Thoracic aorta (tissue), 2 donors: ENCODE measurements at regions not wholly inside any gene's neighbourhood (a gene's known extent, or its start where the extent isn't known, plus 50 kb on each side); places are given as distances from the start of the nearest gene placed in this dataset.

Experiments
- ATAC-seq: fragments of 150-250 bp; one replicate; pipeline ENCODE4 v1.8.0; 2017; ENCODE audit warnings: low read depth; ENCODE audit not compliant: insufficient number of reproducible peaks, low FRiP score
- DNase-seq: peaks from one replicate; pipeline ENCODE4 v3.0.0-alpha.2; 2020; ENCODE audit warnings: low spot score
- H3K27ac ChIP-seq, 2 donors: fragments of 200-600 bp; sonication (generic); 1 replicate in 1 of 2; 2 replicates in 1 of 2; pipeline ENCODE4 v1.5.1; 2016; ENCODE audit warnings: mild to moderate bottlenecking in 2 of 2, moderate library complexity in 2 of 2
- H3K27me3 ChIP-seq: fragments of 200-600 bp; sonication (generic); replicated peaks from 2 replicates; pipeline ENCODE4 v1.6.0; 2016; ENCODE audit warnings: mild to moderate bottlenecking; ENCODE audit not compliant: insufficient read depth
- H3K36me3 ChIP-seq: fragments of 200-600 bp; sonication (generic); one replicate; pipeline ENCODE4 v1.5.1; 2016
- H3K4me1 ChIP-seq, 2 donors: fragments of 200-600 bp; sonication (generic); 1 replicate in 1 of 2; 2 replicates in 1 of 2; pipeline versions ENCODE4 v1.5.1 to v1.6.0; 2016; ENCODE audit warnings: low read depth in 2 of 2, mild to moderate bottlenecking in 1 of 2; ENCODE audit not compliant: control insufficient read depth in 1 of 2
- H3K4me3 ChIP-seq: fragments of 200-600 bp; sonication (generic); 2 replicates; pipeline ENCODE4 v1.5.1; 2016; ENCODE audit warnings: mild to moderate bottlenecking
- H3K9me3 ChIP-seq: fragments of 200-600 bp; sonication (generic); 2 replicates; pipeline ENCODE4 v1.5.1; 2016
- CTCF ChIP-seq: fragments of 200-600 bp; sonication (generic); IDR thresholded peaks from one replicate; pipeline ENCODE4 v1.5.1; 2019; ENCODE audit warnings: antibody characterized with exemption

DNA sequence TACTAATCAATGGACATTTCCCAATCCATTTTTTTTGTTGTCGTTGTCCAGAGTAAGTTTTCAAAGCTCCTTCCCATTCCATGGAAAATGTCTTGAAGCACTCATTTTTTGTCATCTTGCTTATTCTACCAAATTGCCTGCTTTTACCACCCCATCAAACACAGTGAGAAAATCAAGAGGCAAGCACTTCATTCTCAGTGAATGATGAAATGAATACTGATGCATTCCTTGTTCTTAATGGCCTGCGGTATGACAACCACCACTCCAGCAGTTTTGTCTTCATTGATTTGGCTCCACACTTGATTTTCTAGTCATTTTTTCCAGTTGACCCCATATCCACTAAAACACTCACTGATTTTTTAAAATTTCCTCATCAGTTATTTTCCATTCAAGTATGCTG, 193.5 kb upstream of the ANKH start:
- Histone ChIP-seq H3K4me3 (no peak overlapping the region), H3K27ac (no peak overlapping the region), H3K9me3 (no peaks in the 10 kb centered on the region), H3K4me1 (no peaks in the 10 kb centered on the region), H3K27me3 (no peaks in the 10 kb centered on the region), H3K36me3 (no peaks in the 10 kb centered on the region)
- no peak for ATAC-seq
- no peak for TF ChIP-seq CTCF
- no peak for DNase-seq

DNA sequence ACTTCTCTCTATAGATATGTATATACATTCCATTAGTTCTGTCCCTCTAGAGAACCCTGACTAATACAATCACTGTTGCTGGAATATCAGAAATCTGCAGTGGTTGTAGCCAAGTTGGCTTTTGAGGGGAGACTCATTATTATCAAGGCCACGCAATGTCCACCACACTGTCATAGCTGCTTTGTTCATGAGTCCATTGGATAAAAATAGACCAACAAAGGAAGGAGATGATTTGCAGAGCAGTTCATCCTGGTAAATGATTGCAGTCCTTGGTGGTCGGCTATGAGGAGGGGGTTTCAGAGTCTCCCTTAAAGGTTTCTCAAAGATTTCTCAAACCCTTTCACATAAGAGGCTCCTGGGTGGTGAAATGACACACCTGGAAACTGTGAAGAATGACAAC, 192.8 kb upstream of the ANKH start:
- DNase-seq, result no peak
- no peaks in the 10 kb centered on the region for H3K4me1 ChIP-seq
- H3K27me3 ChIP-seq, result no peaks in the 10 kb centered on the region
- H3K4me3 ChIP-seq, result no peak overlapping the region
- no peak for ATAC-seq
- no peaks in the 10 kb centered on the region for H3K36me3 ChIP-seq
- no peaks in the 10 kb centered on the region for H3K9me3 ChIP-seq
- H3K27ac ChIP-seq, result no peak overlapping the region
- TF ChIP-seq CTCF, result no peak

DNA sequence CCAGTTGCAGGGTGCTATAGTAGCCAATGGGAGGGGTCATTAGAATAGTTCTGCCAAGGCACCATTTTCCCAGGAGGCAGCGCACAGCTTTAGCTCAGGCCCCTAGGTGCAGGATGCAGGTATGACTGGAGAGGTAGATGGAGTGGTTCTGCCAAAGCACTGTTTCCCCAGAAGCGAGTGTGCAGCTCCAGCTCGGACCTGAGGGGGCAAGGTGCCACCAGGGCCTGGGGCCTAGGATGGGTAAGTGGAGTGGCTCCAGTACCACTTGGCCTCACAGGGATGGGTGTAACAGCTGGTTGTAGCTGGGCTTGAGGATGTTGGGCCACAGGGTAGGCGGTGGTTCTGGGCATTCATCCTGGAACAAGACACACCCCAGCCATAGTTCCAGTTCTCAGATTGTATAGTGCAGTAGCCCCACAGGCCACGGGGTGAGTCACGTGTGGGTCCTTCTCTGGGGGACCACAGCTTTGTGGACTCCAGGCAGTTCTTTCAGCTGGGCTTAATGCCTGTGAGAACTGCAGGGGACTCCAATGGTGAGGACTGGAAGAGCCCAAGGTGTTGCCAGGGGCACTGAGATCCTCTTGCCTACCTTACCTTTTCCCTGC, 185.5 kb upstream of the ANKH start:
- H3K9me3 ChIP-seq, result peaks cover 6% of the 10 kb centered on the region
- no peak overlapping the region for H3K27ac ChIP-seq
- no peaks in the 10 kb centered on the region for H3K27me3 ChIP-seq
- no peak overlapping the region for H3K4me3 ChIP-seq
- DNase-seq (no peak), ATAC-seq (no peak)
- H3K36me3 ChIP-seq, result no peaks in the 10 kb centered on the region
- H3K4me1 ChIP-seq, result no peaks in the 10 kb centered on the region
- no peak for TF ChIP-seq CTCF

- Histone ChIP-seq H3K27ac (no peak overlapping the region), H3K4me3 (no peak overlapping the region), H3K36me3 (no peaks in the 10 kb centered on the region), H3K27me3 (no peaks in the 10 kb centered on the region), H3K4me1 (no peaks in the 10 kb centered on the region), H3K9me3 (peaks cover 4% of the 10 kb centered on the region)
- ATAC-seq (no peak), DNase-seq (no peak)
- no peak for TF ChIP-seq CTCF
Measured at GRCh38 chr5:15044521-15044920, 172.9 kb upstream of the ANKH start.

DNA sequence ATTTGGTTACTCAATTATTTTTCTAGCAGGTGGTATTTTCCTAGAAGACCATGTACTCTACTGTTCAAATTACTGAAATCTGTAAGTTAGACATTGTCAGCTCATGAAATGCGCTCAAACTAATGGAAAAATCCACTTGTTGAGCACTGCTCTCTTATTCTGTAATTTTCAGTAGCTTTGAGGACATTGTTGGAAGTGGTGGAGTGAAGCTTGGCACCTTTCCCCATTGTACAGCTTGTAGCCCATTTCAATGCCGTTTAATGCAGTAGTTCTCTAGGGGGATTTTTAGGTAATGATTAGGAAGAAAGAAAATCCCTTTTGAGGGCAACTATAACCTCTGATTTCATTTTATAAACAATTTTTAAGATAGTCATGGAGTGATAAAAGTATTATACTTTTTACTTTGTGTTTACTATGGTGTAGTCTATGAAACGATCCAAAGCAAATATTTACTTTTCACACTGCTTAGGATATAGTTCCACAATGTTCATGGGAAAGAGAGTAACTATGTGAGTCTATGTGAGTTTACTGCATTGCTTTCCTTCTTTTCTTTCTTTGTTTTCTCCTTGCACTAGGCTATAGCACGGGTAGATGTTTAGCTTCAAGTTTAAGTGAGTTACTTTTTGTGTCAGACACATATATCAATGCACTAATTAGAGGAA, 165.8 kb upstream of the ANKH start:
- no peaks in the 10 kb centered on the region for H3K4me1 ChIP-seq
- TF ChIP-seq CTCF, result no peak
- DNase-seq (no peak), ATAC-seq (no peak)
- H3K27ac ChIP-seq, result no peak overlapping the region
- H3K9me3 ChIP-seq, result peaks cover 11% of the 10 kb centered on the region
- no peak overlapping the region for H3K4me3 ChIP-seq
- H3K27me3 ChIP-seq, result no peaks in the 10 kb centered on the region
- H3K36me3 ChIP-seq, result no peaks in the 10 kb centered on the region
